GM12872 (cell line): ENCODE measurements at regions not wholly inside any gene's neighbourhood (a gene's known extent, or its start where the extent isn't known, plus 50 kb on each side); places are given as distances from the start of the nearest gene placed in this dataset.

Experiments used
- TF ChIP-seq, protein P1 (sequence below): IDR thresholded peaks from 3 replicates; pipeline ENCODE4 v1.5.1; 2011; ENCODE audit warnings: low read depth, mild to moderate bottlenecking, low read length, moderate library complexity; ENCODE audit not compliant: insufficient read depth

DNA sequence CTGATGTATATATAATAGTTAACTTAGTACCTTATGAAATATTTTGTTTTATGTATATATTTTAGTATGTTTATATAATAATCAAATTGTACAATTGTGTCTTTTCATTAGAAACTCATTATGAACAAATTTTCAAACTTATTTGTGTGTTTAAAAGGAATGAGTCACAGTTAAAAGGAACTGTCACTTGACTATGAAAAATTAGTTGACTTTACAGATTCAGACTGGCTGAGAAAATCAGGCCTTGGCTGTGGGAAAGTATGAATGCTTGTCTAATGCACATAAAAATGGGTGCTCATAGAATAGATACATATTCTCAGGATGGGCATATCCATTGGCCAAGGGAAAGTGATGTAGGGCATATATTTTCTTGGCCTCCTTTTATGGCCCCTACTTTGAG, 576.8 kb downstream of the SATB2 start:
- TF ChIP-seq, protein P1, sequence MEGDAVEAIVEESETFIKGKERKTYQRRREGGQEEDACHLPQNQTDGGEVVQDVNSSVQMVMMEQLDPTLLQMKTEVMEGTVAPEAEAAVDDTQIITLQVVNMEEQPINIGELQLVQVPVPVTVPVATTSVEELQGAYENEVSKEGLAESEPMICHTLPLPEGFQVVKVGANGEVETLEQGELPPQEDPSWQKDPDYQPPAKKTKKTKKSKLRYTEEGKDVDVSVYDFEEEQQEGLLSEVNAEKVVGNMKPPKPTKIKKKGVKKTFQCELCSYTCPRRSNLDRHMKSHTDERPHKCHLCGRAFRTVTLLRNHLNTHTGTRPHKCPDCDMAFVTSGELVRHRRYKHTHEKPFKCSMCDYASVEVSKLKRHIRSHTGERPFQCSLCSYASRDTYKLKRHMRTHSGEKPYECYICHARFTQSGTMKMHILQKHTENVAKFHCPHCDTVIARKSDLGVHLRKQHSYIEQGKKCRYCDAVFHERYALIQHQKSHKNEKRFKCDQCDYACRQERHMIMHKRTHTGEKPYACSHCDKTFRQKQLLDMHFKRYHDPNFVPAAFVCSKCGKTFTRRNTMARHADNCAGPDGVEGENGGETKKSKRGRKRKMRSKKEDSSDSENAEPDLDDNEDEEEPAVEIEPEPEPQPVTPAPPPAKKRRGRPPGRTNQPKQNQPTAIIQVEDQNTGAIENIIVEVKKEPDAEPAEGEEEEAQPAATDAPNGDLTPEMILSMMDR = no peak

DNA sequence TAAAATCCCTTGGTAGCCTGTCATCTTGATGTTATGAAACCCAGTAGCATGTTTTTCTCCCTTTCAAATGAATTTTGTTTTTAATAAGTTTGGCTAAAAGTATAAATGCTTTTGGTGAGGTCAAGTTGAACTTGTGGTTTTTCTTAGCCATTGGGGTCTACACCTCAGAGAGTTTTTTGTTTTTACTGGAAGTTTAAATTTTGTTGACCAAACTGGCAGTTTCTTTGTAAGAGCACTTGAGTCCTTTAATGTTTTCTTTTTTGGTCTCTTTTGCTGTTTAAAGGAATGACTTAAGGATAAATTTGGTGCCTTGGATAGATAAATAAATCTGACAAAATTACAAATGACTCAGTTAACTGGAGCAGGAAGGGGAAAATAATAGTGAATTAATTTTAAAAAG, 577.3 kb downstream of the SATB2 start:
- TF ChIP-seq, protein P1 = no peak

DNA sequence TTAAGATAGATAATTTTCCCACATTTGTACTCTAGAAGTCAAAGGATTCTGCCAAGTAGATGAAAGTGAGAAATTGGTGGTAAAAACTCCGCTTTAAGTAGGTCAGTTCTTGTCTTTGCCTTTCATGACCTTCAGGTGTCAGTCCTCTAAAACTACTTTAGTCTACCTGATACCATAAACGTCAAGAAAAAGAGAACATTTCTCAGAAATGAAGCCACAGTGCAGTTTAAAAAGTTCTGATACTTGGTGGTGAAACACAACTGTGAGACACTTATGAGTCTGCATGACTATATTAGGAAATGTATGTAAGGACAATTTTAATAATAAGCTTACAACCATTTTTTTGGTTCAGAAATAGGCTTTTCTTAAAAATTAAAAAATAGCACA, 583.3 kb downstream of the SATB2 start:
- TF ChIP-seq, protein P1 = no peak

DNA sequence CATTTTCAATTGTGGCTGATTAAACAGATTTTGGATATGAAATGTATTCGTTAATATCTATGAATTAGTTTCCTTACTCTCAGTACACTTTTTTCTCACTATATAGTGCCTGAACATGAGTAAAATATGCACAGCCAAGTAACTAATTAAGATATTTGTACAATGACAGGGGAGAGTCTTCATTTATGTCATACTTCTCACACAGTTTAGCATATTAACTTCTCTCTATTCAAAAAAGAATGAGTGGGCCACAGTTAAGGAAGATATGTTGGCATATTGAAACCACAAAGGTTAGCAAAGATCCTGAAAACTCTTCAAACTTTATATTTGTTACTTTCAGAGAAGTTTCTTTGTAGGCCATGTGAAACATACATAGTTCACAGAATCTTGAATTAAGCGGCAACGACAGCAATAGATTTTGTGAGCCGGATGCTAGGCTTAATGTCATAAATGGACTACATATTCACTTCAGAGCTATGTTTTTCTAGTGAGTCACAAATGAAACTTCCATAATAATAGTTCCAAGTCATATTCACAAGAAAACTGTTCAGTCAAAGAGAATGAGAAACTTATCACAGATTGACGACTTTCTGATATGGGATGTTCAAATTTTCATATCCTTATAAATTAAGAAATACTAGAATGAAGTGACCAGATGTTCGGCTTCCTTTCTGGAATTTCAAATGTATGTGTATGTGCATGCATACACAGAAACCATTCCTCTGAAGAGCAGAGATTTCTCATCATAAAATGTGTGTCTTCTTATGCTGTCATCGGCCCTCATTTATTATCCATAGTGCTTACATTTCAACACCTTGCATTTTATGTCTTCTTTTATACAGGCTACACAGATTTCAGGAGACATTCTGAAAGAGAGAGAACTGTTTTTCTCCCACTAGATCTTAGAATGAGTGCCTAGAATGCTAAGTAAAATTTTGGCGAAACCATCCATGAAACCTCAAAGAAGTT, 584.0 kb downstream of the SATB2 start:
- TF ChIP-seq, protein P1 = no peak

DNA sequence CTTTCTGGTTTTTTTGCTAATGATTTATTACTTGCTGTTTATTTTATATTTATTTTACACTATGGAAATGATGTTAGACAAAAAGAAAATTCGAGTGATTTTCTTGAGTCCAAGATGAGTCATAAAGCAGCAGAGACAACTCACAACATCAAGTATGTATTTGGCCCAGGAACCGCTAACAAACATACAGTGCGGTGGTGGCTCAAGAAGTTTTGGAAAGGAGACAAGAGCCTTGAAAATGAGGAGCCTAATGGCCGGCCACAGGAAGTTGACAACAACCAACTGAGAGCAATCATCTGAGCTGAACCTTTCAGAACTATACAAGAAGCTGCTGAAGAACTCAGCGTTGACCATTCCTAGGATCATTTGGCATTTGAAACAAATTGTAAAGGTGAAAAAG, 594.1 kb downstream of the SATB2 start:
- TF ChIP-seq, protein P1 = no peak

DNA sequence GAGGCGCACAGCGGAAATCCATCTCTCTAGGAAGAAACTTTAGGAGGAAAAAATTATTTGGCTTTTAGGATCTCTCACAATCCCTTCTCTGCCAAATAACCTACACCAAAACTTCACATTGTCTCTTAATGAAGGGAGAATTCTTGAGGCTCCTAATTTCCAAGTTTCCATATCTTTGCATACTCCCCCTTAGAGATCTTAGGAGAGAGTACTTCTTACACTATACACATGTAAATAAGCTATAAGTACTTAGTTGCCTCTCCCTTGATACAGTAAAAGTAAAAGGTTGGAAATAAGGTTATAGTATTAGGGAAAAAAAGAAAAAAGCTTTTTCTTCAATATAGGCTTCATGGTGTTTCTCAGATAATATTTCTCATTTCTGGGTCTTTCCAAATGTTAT, 596.7 kb downstream of the SATB2 start:
- TF ChIP-seq, protein P1 = no peak

DNA sequence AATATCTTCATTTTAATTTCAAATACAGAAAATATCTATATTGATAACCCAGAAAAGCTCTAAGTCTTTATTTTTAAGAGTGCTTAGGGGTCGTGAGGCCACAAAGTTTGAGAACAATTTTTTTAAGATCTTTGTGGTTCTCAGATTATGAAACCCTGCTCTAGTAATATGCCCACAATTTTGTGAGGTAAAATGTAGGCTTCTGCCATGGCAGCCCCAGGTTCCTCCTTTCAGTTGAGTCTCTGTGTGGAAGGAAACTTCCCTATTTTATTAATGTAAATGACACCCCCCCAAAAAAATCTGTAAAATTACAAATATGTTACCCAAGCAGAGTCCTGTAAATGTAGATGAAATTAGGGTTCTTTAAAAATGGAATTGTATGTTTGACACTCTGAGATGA, 600.5 kb downstream of the SATB2 start:
- TF ChIP-seq, protein P1 = no peak
